B cell (primary cell): ENCODE measurements at regions not wholly inside any gene's neighbourhood (a gene's known extent, or its start where the extent isn't known, plus 50 kb on each side); places are given as distances from the start of the nearest gene placed in this dataset.

Source experiments
- CTCF ChIP-seq: fragments of 200-600 bp; IDR thresholded peaks from one replicate; pipeline ENCODE4 v1.8.0; 2022; ENCODE audit warnings: antibody characterized with exemption, mild to moderate bottlenecking
- EZH2 ChIP-seq: IDR thresholded peaks from 2 replicates; pipeline ENCODE4 v1.6.1; 2012; ENCODE audit warnings: borderline replicate concordance, low read depth, mild to moderate bottlenecking, moderate library complexity, low read length; ENCODE audit not compliant: insufficient read depth, poor library complexity, severe bottlenecking

- TF ChIP-seq CTCF = no peak
- no peak for TF ChIP-seq EZH2
Measured at GRCh38 chr2:171217330-171217729, 56.6 kb upstream of the TLK1 start.
